Right cardiac atrium (tissue), 5 donors: ENCODE measurements at regions not wholly inside any gene's neighbourhood (a gene's known extent, or its start where the extent isn't known, plus 50 kb on each side); places are given as distances from the start of the nearest gene placed in this dataset.
"Not testable (repeated sequence)": the region's sequence is repeated elsewhere in the genome, so short reads cannot be mapped to it uniquely, and the experiment has no call there.

ENCODE experiments used
- ATAC-seq, 2 donors: fragments of 200-7000 bp; cut with Tn5 transposase; one replicate each; pipeline versions ENCODE4 v1.8.0 to v1.9.1; 2020; ENCODE audit warnings: moderate library complexity in 2 of 2, mild to moderate bottlenecking in 1 of 2
- DNase-seq, 3 donors: peaks; one replicate each; pipeline ENCODE4 v3.0.0-alpha.2; 2020
- H3K27ac ChIP-seq: one replicate; pipeline ENCODE4 v1.5.1; 2013; ENCODE audit warnings: mild to moderate bottlenecking, low read length, control low read depth, moderate library complexity
- H3K27me3 ChIP-seq: one replicate; pipeline ENCODE4 v1.6.1; 2013; ENCODE audit not compliant: control insufficient read depth, insufficient read depth
- H3K4me1 ChIP-seq: one replicate; pipeline ENCODE4 v1.6.1; 2013; ENCODE audit warnings: low read length; ENCODE audit not compliant: control insufficient read depth, insufficient read depth
- H3K4me3 ChIP-seq: one replicate; pipeline ENCODE4 v1.5.1; 2013; ENCODE audit warnings: low read length, control low read depth
- H3K9me3 ChIP-seq: one replicate; pipeline ENCODE4 v1.6.1; 2013; ENCODE audit warnings: low read length; ENCODE audit not compliant: control insufficient read depth
- WGBS: extraction: QIAGEN DNeasy Blood & Tissue Kit; methylation state at CpG from one replicate; pipeline ENCODE4 v1.1.7; 2013; 5-methylcytosine and 5-hydroxymethylcytosine counted together
- intact Hi-C, 4 donors: fragments of 100-400 bp; cut with DNase I; formaldehyde crosslinking; loops; one replicate each; pipeline versions ENCODE4 v1.11.0 to v1.14.0; 2022 to 2023
- donor health status: healthy with polysubstance abuse.
- donor health status: DM: no; HTN: yes; CAD: no.
- donor health status: DM: no; HTN: no; CAD: no.
- donor health status: DM: no; HTN: yes; CAD: no; lungs with severe emphysema.
- donor health status: DM: yes; HTN: yes; CAD: no.

- Histone ChIP-seq H3K27me3 (no peaks in the 10 kb centered on the region), H3K4me1 (no peaks in the 10 kb centered on the region), H3K4me3 (no peak overlapping the region), H3K9me3 (no peaks in the 10 kb centered on the region), H3K27ac (no peak overlapping the region)
- ATAC-seq (no peak), DNase-seq (no peak)
- intact Hi-C loops = loop anchor here (5.0 to 10.0 kb wide), 4 partner anchors 156 to 188 kb away; no protein-coding TSS in a partner anchor
- 86% methylated on average over 1 of the region's 1 CpG for WGBS
Observed at GRCh38 chr2:63696496-63696895, 107.7 kb downstream of the MDH1 start.

DNA sequence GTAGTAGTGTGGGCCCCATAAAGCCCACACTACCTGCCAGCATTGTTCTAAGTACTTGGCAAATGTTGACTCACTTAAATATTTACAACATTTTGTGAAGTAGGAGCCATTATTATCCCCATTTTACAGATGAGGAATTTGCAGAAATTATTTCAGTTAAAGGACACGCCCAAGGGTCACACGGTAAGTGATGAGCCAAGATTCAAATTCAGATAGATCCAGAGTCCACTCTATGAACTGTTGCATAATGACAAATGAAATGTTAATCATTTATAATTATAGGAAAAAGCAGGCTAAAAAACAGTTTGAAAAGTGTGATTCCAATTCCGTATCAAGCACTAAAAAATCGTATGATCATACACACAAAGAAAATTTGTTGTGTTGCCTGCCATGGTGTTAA, 108.4 kb downstream of the MDH1 start:
- WGBS = 95% methylated on average over 4 of the region's 4 CpGs
- intact Hi-C loops = loop anchor here (5.0 to 10.0 kb wide), 4 partner anchors 155 to 188 kb away; no protein-coding TSS in a partner anchor
- Histone ChIP-seq H3K27ac (no peak overlapping the region), H3K27me3 (no peaks in the 10 kb centered on the region), H3K9me3 (no peaks in the 10 kb centered on the region), H3K4me1 (no peaks in the 10 kb centered on the region), H3K4me3 (no peak overlapping the region)
- DNase-seq = no peak
- no peak for ATAC-seq

DNA sequence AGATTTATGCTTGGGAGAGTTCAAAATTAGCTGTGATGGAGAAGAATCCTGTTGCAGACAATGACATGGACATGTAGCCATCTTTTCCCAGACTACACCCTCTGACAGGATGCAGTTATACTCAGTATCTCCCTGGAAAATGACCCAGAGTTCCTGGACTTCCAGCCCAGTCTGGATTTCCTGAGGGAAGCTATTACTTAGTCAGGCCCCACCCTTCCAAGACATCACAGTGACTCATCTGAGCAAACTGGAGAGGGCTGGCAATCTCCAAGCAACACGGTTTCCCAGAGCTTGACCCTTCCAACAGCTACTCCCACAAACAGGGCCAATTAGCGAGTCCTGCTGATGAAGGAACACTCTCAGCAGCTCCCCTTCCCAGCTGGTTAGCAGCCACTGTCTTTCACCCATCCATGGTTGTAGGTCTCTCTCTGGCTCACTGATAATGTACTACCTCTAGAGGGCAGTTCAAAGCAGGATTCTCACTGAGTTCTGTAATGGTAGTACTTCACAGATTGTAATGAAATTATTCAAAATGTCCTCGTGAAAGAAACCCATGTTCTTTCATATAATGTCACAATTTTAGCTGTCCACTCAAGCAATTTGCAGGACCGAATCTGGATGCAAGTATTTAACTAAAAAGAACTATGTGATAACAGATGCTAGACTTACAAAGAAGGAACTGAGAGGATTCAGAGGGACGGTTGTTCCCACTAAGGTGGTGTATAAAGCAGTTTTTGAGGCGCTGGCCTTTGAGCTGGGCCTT, 110.2 kb downstream of the MDH1 start:
- WGBS = 42% methylated on average over 6 of the region's 6 CpGs
- peak; percentile 93 to 99 for ATAC-seq
- Histone ChIP-seq H3K4me1 (no peaks in the 10 kb centered on the region), H3K4me3 (no peak overlapping the region), H3K9me3 (no peaks in the 10 kb centered on the region), H3K27ac (peak overlapping the region; percentile 40), H3K27me3 (no peaks in the 10 kb centered on the region)
- intact Hi-C loops = loop anchor here (5.0 to 10.0 kb wide), 4 partner anchors 153 to 186 kb away; no protein-coding TSS in a partner anchor
- peak; percentile 62 to 74 (median 71) for DNase-seq

- no peak overlapping the region for H3K4me3 ChIP-seq
- no peaks in the 10 kb centered on the region for H3K9me3 ChIP-seq
- ATAC-seq = peak in 1 of 2 donors; percentile 2
- DNase-seq = no peak
- H3K27ac ChIP-seq = no peak overlapping the region
- H3K27me3 ChIP-seq = no peaks in the 10 kb centered on the region
- WGBS = 87% methylated on average over 3 of the region's 3 CpGs
- intact Hi-C loops = loop anchor here (5.0 to 10.0 kb wide), 4 partner anchors 153 to 185 kb away; no protein-coding TSS in a partner anchor
- no peaks in the 10 kb centered on the region for H3K4me1 ChIP-seq
Observed at GRCh38 chr2:63699549-63699839, 110.7 kb downstream of the MDH1 start.

- H3K4me1 ChIP-seq = no peaks in the 10 kb centered on the region
- H3K27ac ChIP-seq = no peak overlapping the region
- intact Hi-C loops = no loop called here
- DNase-seq (no peak), ATAC-seq (no peak)
- H3K27me3 ChIP-seq = no peaks in the 10 kb centered on the region
- H3K9me3 ChIP-seq = no peaks in the 10 kb centered on the region
- H3K4me3 ChIP-seq = no peak overlapping the region
- 89% methylated on average over 3 of the region's 3 CpGs for WGBS
Observed at GRCh38 chr2:63700271-63700670, 111.5 kb downstream of the MDH1 start.

DNA sequence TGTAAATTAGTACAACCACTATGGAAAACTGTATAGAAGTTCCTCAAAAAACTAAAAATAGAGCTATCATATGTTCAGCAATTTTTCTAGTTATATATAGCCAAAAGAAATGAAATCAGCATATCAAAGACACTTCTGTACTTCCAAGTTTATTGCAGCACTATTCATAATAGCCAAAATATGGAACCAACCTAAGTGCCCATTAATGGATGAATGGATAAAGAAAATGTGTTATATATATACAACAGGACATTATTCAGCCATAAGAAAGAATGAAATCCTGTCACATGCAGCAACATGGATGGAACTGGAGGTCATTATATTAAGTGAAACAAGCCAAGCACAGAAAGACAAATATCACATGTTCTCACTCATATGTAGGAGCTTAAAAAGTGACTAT, 112.6 kb downstream of the MDH1 start:
- H3K4me3 ChIP-seq = no peak overlapping the region
- no peaks in the 10 kb centered on the region for H3K9me3 ChIP-seq
- ATAC-seq = no peak
- H3K27me3 ChIP-seq = no peaks in the 10 kb centered on the region
- H3K27ac ChIP-seq = no peak overlapping the region
- intact Hi-C loops = no loop called here
- no peaks in the 10 kb centered on the region for H3K4me1 ChIP-seq
- no peak for DNase-seq

DNA sequence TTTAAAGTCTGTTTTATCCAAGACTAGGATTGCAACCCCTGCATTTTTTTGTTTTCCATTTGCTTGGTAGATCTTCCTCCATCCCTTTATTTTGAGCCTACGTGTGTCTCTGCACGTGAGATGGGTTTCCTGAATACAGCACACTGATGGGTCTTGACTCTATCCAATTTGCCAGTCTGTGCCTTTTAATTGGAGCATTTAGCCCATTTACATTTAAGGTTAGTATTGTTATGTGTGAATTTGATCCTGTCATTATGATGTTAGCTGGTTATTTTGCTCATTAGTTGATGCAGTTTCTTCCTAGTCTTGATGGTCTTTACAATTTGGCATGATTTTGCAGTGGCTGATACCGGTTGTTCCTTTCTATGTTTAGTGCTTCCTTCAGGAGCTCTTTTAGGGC, 117.3 kb downstream of the MDH1 start:
- H3K9me3 ChIP-seq, intact Hi-C loops, H3K4me1 ChIP-seq, H3K27ac ChIP-seq, DNase-seq, H3K4me3 ChIP-seq, ATAC-seq, H3K27me3 ChIP-seq: not testable (repeated sequence)
- WGBS = 89% methylated on average over 3 of the region's 3 CpGs

DNA sequence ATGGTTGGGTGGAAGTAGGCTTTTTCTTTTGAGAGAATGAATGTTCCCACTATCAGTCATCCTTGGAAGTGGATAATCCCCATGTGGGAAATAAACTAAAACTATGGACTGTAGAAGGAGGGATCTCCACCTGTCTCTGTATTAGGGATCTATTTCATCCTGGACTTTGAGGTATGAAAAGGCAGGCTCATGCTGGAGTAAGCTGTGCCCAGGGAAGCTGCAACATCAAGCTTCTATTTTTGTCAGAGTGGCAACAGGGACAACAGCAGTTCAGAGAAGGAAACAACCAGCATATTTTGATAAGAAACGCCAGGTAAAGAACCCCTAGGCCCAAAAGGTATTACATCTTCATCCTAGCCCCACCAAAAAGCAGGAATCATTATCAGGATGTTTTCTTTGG, 122.0 kb downstream of the MDH1 start:
- no peaks in the 10 kb centered on the region for H3K4me1 ChIP-seq
- H3K27me3 ChIP-seq = no peaks in the 10 kb centered on the region
- no peak for ATAC-seq
- intact Hi-C loops = no loop called here
- 38% methylated on average over 1 of the region's 1 CpG for WGBS
- no peak for DNase-seq
- H3K27ac ChIP-seq = no peak overlapping the region
- no peaks in the 10 kb centered on the region for H3K9me3 ChIP-seq
- H3K4me3 ChIP-seq = no peak overlapping the region

DNA sequence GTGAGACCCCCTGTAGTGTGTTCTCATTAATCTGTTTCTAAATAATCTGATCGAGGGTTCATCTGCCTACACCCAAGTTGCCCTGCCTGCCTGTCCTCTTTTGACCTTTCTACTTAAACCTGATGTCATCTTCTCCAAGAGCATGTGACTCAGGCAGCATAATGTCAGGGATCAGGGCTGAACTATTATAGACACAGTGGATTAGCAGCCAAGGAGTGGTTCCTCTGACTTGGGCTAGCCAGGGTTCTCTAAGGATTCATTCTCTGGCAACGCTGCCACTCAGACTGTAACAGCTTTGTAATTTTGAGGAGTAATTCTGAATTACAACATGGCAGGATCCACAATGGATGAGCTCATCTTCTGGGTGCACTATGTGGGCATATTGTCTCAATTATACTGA, 124.0 kb downstream of the MDH1 start:
- H3K27me3 ChIP-seq = no peaks in the 10 kb centered on the region
- peak; percentile 22 to 80 for ATAC-seq
- H3K27ac ChIP-seq = no peak overlapping the region
- WGBS = 71% methylated on average over 2 of the region's 2 CpGs
- no peaks in the 10 kb centered on the region for H3K9me3 ChIP-seq
- no peaks in the 10 kb centered on the region for H3K4me1 ChIP-seq
- DNase-seq = no peak
- intact Hi-C loops = no loop called here
- no peak overlapping the region for H3K4me3 ChIP-seq

- ATAC-seq (no peak), DNase-seq (no peak)
- intact Hi-C loops = no loop called here
- no peaks in the 10 kb centered on the region for H3K9me3 ChIP-seq
- H3K27ac ChIP-seq = no peak overlapping the region
- H3K4me3 ChIP-seq = no peak overlapping the region
- H3K27me3 ChIP-seq = no peaks in the 10 kb centered on the region
- H3K4me1 ChIP-seq = no peaks in the 10 kb centered on the region
- 76% methylated on average over 2 of the region's 2 CpGs for WGBS
Observed at GRCh38 chr2:63716146-63716545, 125.5 kb upstream of the UGP2 start.

GRCh38 chr2:63719052-63719451, 122.6 kb upstream of the UGP2 start:
- Histone ChIP-seq H3K27me3 (no peaks in the 10 kb centered on the region), H3K4me3 (no peak overlapping the region), H3K27ac (no peak overlapping the region), H3K9me3 (no peaks in the 10 kb centered on the region), H3K4me1 (no peaks in the 10 kb centered on the region)
- WGBS = 79% methylated on average over 1 of the region's 1 CpG
- DNase-seq (no peak), ATAC-seq (no peak)
- intact Hi-C loops = no loop called here

DNA sequence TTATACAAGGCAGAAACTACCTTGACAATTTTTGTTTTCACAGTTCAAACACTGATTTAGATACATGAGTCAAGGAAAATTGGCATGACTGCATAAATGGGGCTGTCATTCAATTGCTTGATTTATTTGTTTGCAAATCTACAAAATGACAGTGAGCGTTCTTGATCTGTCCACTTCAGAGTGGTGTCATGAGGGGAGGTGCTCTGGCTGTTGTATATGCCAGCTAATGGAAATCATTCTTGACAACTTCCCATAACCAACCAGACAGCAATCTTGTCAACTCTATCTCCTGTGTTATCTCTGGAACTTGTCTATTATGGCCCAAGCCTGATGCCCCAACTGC, 120.6 kb upstream of the UGP2 start:
- intact Hi-C loops = no loop called here
- H3K27ac ChIP-seq = no peak overlapping the region
- ATAC-seq = no peak
- DNase-seq = no peak
- no peaks in the 10 kb centered on the region for H3K9me3 ChIP-seq
- no peaks in the 10 kb centered on the region for H3K4me1 ChIP-seq
- no peak overlapping the region for H3K4me3 ChIP-seq
- no peaks in the 10 kb centered on the region for H3K27me3 ChIP-seq
- WGBS = 90% methylated on average over 1 of the region's 1 CpG
